ENCODE measurements at regions not wholly inside any gene's neighbourhood (a gene's known extent, or its start where the extent isn't known, plus 50 kb on each side); places are given as distances from the start of the nearest gene placed in this dataset.

- Histone ChIP-seq H3K9me3 (ENCODE audit: control insufficient read depth, low read depth, low read length) (no peaks in the 10 kb centered on the region), H4K20me1 (ENCODE audit: control insufficient read depth, insufficient read depth, insufficient read length) (no peaks in the 10 kb centered on the region), H3K4me1 (ENCODE audit: insufficient read depth, low read length) (no peaks in the 10 kb centered on the region), H2BK12ac (ENCODE audit: insufficient read length, low read depth, low read length) (no peak overlapping the region), H3K18ac (ENCODE audit: insufficient read length, low read depth, low read length) (no peak overlapping the region), H3K27ac (ENCODE audit: insufficient read length, low read depth, low read length) (no peak overlapping the region), H3K79me2 (ENCODE audit: insufficient read depth, low read length) (no peaks in the 10 kb centered on the region), H3K79me1 (ENCODE audit: insufficient read depth, low read depth, low read length, poor library complexity, severe bottlenecking) (no peaks in the 10 kb centered on the region), H2AK5ac (ENCODE audit: insufficient read length, low read length) (no peak overlapping the region), H2BK15ac (ENCODE audit: low read depth, low read length) (no peak overlapping the region), H2AFZ (ENCODE audit: low read length) (no peak overlapping the region), H3T11ph (ENCODE audit: low read length) (no peak overlapping the region), H4K8ac (replicated peaks; ENCODE audit: insufficient read length, low read depth, low read length) (no peak overlapping the region), H3K23me2 (ENCODE audit: insufficient read length, low read depth, low read length, poor library complexity, severe bottlenecking) (no peaks in the 10 kb centered on the region), H2BK120ac (ENCODE audit: low read depth, low read length, poor library complexity, severe bottlenecking) (no peak overlapping the region), H3K4ac (ENCODE audit: low read depth, low read length) (no peak overlapping the region), H4K91ac (ENCODE audit: insufficient read length, low read depth, low read length) (no peak overlapping the region), H2BK20ac (ENCODE audit: low read depth, low read length, poor library complexity, severe bottlenecking) (no peak overlapping the region), H3K4me2 (ENCODE audit: insufficient read depth, insufficient read length, low read length) (no peak overlapping the region), H4K5ac (ENCODE audit: insufficient read length, low read depth, low read length) (no peak overlapping the region), H3K23ac (ENCODE audit: insufficient read length, low read depth, low read length) (no peak overlapping the region), H3K27me3 (ENCODE audit: insufficient read depth, low read length) (no peaks in the 10 kb centered on the region), H3K14ac (ENCODE audit: insufficient read depth, low read length) (no peak overlapping the region), H3K56ac (ENCODE audit: insufficient read length, low read depth, low read length) (no peak overlapping the region), H2BK5ac (ENCODE audit: insufficient read length, low read length) (no peak overlapping the region), H3K9ac (ENCODE audit: extremely low read depth, insufficient read length, low read length) (no peak overlapping the region)
- no CpG with 5 or more reads among the region's 2 CpGs for WGBS (ENCODE audit: extremely low coverage, insufficient read length, low lambda C conversion rate)
- Mint-ChIP-seq H3K4me3 (no peak overlapping the region), H3K27ac (no peak overlapping the region), H3K27me3 (ENCODE audit: low read depth) (peaks cover under 1% of the 10 kb centered on the region; the same call in 1 of the 2 replicates), H3K4me1 (no peaks in the 10 kb centered on the region), H3K9me3 (no peaks in the 10 kb centered on the region), H3K36me3 (ENCODE audit: insufficient read depth in 1 of 3, low read depth in 3 of 3) (no peaks in the 10 kb centered on the region)
- TF ChIP-seq, protein P1, sequence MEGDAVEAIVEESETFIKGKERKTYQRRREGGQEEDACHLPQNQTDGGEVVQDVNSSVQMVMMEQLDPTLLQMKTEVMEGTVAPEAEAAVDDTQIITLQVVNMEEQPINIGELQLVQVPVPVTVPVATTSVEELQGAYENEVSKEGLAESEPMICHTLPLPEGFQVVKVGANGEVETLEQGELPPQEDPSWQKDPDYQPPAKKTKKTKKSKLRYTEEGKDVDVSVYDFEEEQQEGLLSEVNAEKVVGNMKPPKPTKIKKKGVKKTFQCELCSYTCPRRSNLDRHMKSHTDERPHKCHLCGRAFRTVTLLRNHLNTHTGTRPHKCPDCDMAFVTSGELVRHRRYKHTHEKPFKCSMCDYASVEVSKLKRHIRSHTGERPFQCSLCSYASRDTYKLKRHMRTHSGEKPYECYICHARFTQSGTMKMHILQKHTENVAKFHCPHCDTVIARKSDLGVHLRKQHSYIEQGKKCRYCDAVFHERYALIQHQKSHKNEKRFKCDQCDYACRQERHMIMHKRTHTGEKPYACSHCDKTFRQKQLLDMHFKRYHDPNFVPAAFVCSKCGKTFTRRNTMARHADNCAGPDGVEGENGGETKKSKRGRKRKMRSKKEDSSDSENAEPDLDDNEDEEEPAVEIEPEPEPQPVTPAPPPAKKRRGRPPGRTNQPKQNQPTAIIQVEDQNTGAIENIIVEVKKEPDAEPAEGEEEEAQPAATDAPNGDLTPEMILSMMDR (conservative IDR thresholded peaks at IDR 0.05), result no peak
- DNase-seq, result no peak
Measured at GRCh38 chr5:4817767-4818166, 322.4 kb upstream of the ADAMTS16 start.

Data from H9 (cell line).